Liver (tissue), 8 donors: ENCODE measurements at regions not wholly inside any gene's neighbourhood (a gene's known extent, or its start where the extent isn't known, plus 50 kb on each side); places are given as distances from the start of the nearest gene placed in this dataset.

Experiments
- DNase-seq: peaks from one replicate; pipeline ENCODE4 v3.0.0-alpha.2; 2017; ENCODE audit warnings: low spot score
- H3K27ac ChIP-seq, 2 donors: one replicate each; pipeline ENCODE4 v1.7.0; 2013; ENCODE audit warnings: inconsistent platforms in 2 of 2, low read length in 2 of 2, control low read depth in 1 of 2, low read depth in 1 of 2, mild to moderate bottlenecking in 1 of 2
- H3K27me3 ChIP-seq, 4 donors: one replicate each; pipeline versions ENCODE4 v1.6.1 to v1.7.0; 2013; ENCODE audit warnings: low read length in 3 of 4, inconsistent platforms in 1 of 4, mild to moderate bottlenecking in 1 of 4, moderate library complexity in 1 of 4; ENCODE audit not compliant: control insufficient read depth in 4 of 4, insufficient read depth in 4 of 4
- H3K36me3 ChIP-seq, 4 donors: one replicate each; pipeline versions ENCODE4 v1.6.1 to v1.7.0; 2013; ENCODE audit warnings: low read length in 3 of 4, mild to moderate bottlenecking in 3 of 4, low read depth in 1 of 4, moderate library complexity in 1 of 4; ENCODE audit not compliant: control insufficient read depth in 4 of 4, insufficient read depth in 3 of 4
- H3K4me1 ChIP-seq, 4 donors: one replicate each; pipeline versions ENCODE4 v1.6.1 to v1.7.0; 2013; ENCODE audit warnings: low read length in 3 of 4, mild to moderate bottlenecking in 3 of 4, moderate library complexity in 1 of 4; ENCODE audit not compliant: control insufficient read depth in 4 of 4, insufficient read depth in 4 of 4
- H3K4me3 ChIP-seq, 3 donors: one replicate each; pipeline versions ENCODE4 v1.6.1 to v1.7.0; 2013; ENCODE audit warnings: low read length in 3 of 3, control low read depth in 1 of 3, low read depth in 1 of 3, mild to moderate bottlenecking in 1 of 3
- H3K9ac ChIP-seq, 2 donors: one replicate each; pipeline ENCODE4 v1.7.0; 2013; ENCODE audit warnings: low read length in 2 of 2, mild to moderate bottlenecking in 2 of 2, moderate library complexity in 2 of 2, control low read depth in 1 of 2, low read depth in 1 of 2
- H3K9me3 ChIP-seq, 4 donors: one replicate each; pipeline versions ENCODE4 v1.6.1 to v1.7.0; 2013; ENCODE audit warnings: low read length in 3 of 4; ENCODE audit not compliant: control insufficient read depth in 4 of 4
- ATF3 ChIP-seq: IDR thresholded peaks from 2 replicates; pipeline ENCODE4 v1.6.1; 2016; ENCODE audit warnings: antibody characterized with exemption
- CTCF ChIP-seq: fragments of 150-350 bp; IDR thresholded peaks from 2 replicates; pipeline ENCODE4 v1.5.1; 2017; ENCODE audit warnings: improper control_type of control experiment, low read depth, low read length; ENCODE audit not compliant: missing input control
- EGR1 ChIP-seq, 2 donors: IDR thresholded peaks; 2 replicates each; pipeline ENCODE4 v1.6.1; 2016 to 2018; ENCODE audit warnings: antibody characterized with exemption in 2 of 2, low read depth in 2 of 2
- FOXA1 ChIP-seq: IDR thresholded peaks from 2 replicates; pipeline ENCODE4 v1.6.1; 2016; ENCODE audit warnings: antibody characterized with exemption
- FOXA2 ChIP-seq: IDR thresholded peaks from 2 replicates; pipeline ENCODE4 v1.6.1; 2016; ENCODE audit warnings: antibody characterized with exemption
- GABPA ChIP-seq, 2 donors: IDR thresholded peaks in 1 of 2; conservative IDR thresholded peaks in 1 of 2; 2 replicates each; pipeline ENCODE4 v1.6.1; 2016; ENCODE audit warnings: antibody characterized with exemption in 2 of 2, mild to moderate bottlenecking in 1 of 2, moderate library complexity in 1 of 2
- HNF4A ChIP-seq, 2 donors: conservative IDR thresholded peaks; 2 replicates each; pipeline ENCODE4 v1.6.1; 2016; ENCODE audit warnings: antibody characterized with exemption in 2 of 2, mild to moderate bottlenecking in 2 of 2
- HNF4G ChIP-seq: IDR thresholded peaks from 2 replicates; pipeline ENCODE4 v1.6.1; 2016; ENCODE audit warnings: antibody characterized with exemption
- MAX ChIP-seq: IDR thresholded peaks from 2 replicates; pipeline ENCODE4 v1.6.1; 2016; ENCODE audit warnings: antibody characterized with exemption
- NR2F2 ChIP-seq: IDR thresholded peaks from 2 replicates; pipeline ENCODE4 v1.6.1; 2016; ENCODE audit warnings: antibody characterized with exemption
- RAD21 ChIP-seq, 2 donors: IDR thresholded peaks; 2 replicates each; pipeline ENCODE4 v1.6.1; 2016; ENCODE audit warnings: antibody characterized with exemption in 2 of 2, mild to moderate bottlenecking in 2 of 2
- REST ChIP-seq: IDR thresholded peaks from 2 replicates; pipeline ENCODE4 v1.6.1; 2016; ENCODE audit warnings: antibody characterized with exemption, mild to moderate bottlenecking
- RXRA ChIP-seq, 2 donors: IDR thresholded peaks; 2 replicates each; pipeline ENCODE4 v1.6.1; 2017 to 2018; ENCODE audit warnings: antibody characterized with exemption in 2 of 2, mild to moderate bottlenecking in 1 of 2
- SP1 ChIP-seq: IDR thresholded peaks from 2 replicates; pipeline ENCODE4 v1.6.1; 2018; ENCODE audit warnings: antibody characterized with exemption, mild to moderate bottlenecking
- TAF1 ChIP-seq: conservative IDR thresholded peaks from 2 replicates; pipeline ENCODE4 v1.6.1; 2016; ENCODE audit warnings: antibody characterized with exemption, mild to moderate bottlenecking
- YY1 ChIP-seq: IDR thresholded peaks from 2 replicates; pipeline ENCODE4 v1.6.1; 2016; ENCODE audit warnings: antibody characterized with exemption, mild to moderate bottlenecking
- ZBTB33 ChIP-seq: IDR thresholded peaks from 2 replicates; pipeline ENCODE4 v1.6.1; 2016; ENCODE audit warnings: antibody characterized with exemption
- WGBS: extraction: QIAGEN DNeasy Blood & Tissue Kit; methylation state at CpG from one replicate; pipeline ENCODE4 v1.1.7; 2013; 5-methylcytosine and 5-hydroxymethylcytosine counted together
- donor health status: healthy.
- donor health status: healthy.
- donor health status: healthy.
- donor health status: healthy.
- donor health status: healthy.

GRCh38 chr2:133838642-133839365 lies 270.5 kb upstream of the NCKAP5 start:
- H3K4me1 ChIP-seq: no peaks in the 10 kb centered on the region
- no peak for DNase-seq
- H3K4me3 ChIP-seq: no peak overlapping the region
- H3K36me3 ChIP-seq: no peaks in the 10 kb centered on the region
- WGBS: 89% methylated on average over 7 of the region's 7 CpGs
- no peak overlapping the region for H3K27ac ChIP-seq
- no peaks in the 10 kb centered on the region for H3K27me3 ChIP-seq
- no peak overlapping the region for H3K9ac ChIP-seq
- TF ChIP-seq ATF3 (no peak), GABPA (IDR thresholded peaks at IDR 0.05 in 1 of 2, conservative IDR thresholded peaks at IDR 0.05 in 1 of 2) (no peak), YY1 (no peak), CTCF (no peak), MAX (no peak), SP1 (no peak), RXRA (IDR thresholded peaks at IDR 0.05) (no peak)
- H3K9me3 ChIP-seq: no peaks in the 10 kb centered on the region

GRCh38 chr2:133839677-133840076 lies 271.4 kb upstream of the NCKAP5 start:
- H3K9ac ChIP-seq: no peak overlapping the region
- 92% methylated on average over 6 of the region's 6 CpGs for WGBS
- peaks cover 0 to 4% (median 1%) of the 10 kb centered on the region in 4 donors for H3K4me1 ChIP-seq
- no peaks in the 10 kb centered on the region for H3K9me3 ChIP-seq
- no peak overlapping the region for H3K4me3 ChIP-seq
- H3K27ac ChIP-seq: no peak overlapping the region
- TF ChIP-seq ATF3: no peak
- TF ChIP-seq EGR1 (IDR thresholded peaks at IDR 0.05; ENCODE audit: low read depth in 2 of 2): no peak
- TF ChIP-seq HNF4G: no peak
- TF ChIP-seq REST: no peak
- no peak for TF ChIP-seq NR2F2
- no peak for TF ChIP-seq GABPA (IDR thresholded peaks at IDR 0.05 in 1 of 2, conservative IDR thresholded peaks at IDR 0.05 in 1 of 2)
- TF ChIP-seq ZBTB33: no peak
- TF ChIP-seq FOXA2: no peak
- TF ChIP-seq RXRA (IDR thresholded peaks at IDR 0.05): no peak
- no peak for TF ChIP-seq RAD21 (IDR thresholded peaks at IDR 0.05)
- TF ChIP-seq TAF1: no peak
- no peak for TF ChIP-seq MAX
- TF ChIP-seq SP1: no peak
- TF ChIP-seq YY1: no peak
- no peak for TF ChIP-seq CTCF
- TF ChIP-seq HNF4A (conservative IDR thresholded peaks at IDR 0.05): no peak
- no peak for TF ChIP-seq FOXA1
- no peaks in the 10 kb centered on the region for H3K27me3 ChIP-seq
- no peaks in the 10 kb centered on the region for H3K36me3 ChIP-seq
- no peak for DNase-seq
